HEK293 (cell line): ENCODE measurements at regions not wholly inside any gene's neighbourhood (a gene's known extent, or its start where the extent isn't known, plus 50 kb on each side); places are given as distances from the start of the nearest gene placed in this dataset.

Experiments used
- CTCF ChIP-seq: fragments of 450-650 bp; formaldehyde crosslinking; IDR thresholded peaks from 2 replicates; pipeline ENCODE4 v1.5.1; 2016; ENCODE audit warnings: missing biosample characterization, missing genetic modification characterization
- PRDM6 ChIP-seq: fragments of 450-650 bp; formaldehyde crosslinking; IDR thresholded peaks from 2 replicates; pipeline ENCODE4 v1.5.1; 2017; ENCODE audit warnings: missing biosample characterization, missing genetic modification characterization

GRCh38 chr17:72538901-72539352, 418.1 kb downstream of the SOX9 start:
- TF ChIP-seq PRDM6 (tag by site-specific recombination) (no peak), CTCF (tag by site-specific recombination) (no peak)
